ENCODE measurements at regions not wholly inside any gene's neighbourhood (a gene's known extent, or its start where the extent isn't known, plus 50 kb on each side); places are given as distances from the start of the nearest gene placed in this dataset.

GRCh38 chr9:118595719-118596305 lies 773.4 kb downstream of the BRINP1 start:
- peak; percentile 74 for TF ChIP-seq CTCF (IDR thresholded peaks at IDR 0.05)
- TF ChIP-seq EZH2phosphoT487 (IDR thresholded peaks at IDR 0.05): no peak
- no peak for TF ChIP-seq EZH2 (IDR thresholded peaks at IDR 0.05)
